Right lobe of liver (tissue), 4 donors: ENCODE measurements at regions not wholly inside any gene's neighbourhood (a gene's known extent, or its start where the extent isn't known, plus 50 kb on each side); places are given as distances from the start of the nearest gene placed in this dataset.

ENCODE experiments used
- CTCF ChIP-seq, 4 donors: fragments of 200-600 bp in 3 of 4; fragments of 450-650 bp in 1 of 4; IDR thresholded peaks; one replicate each; pipeline versions ENCODE4 v1.5.1 to v1.8.0; 2016 to 2022; ENCODE audit warnings: antibody characterized with exemption in 4 of 4, mild to moderate bottlenecking in 2 of 4
- POLR2A ChIP-seq: fragments of 450-650 bp; IDR thresholded peaks from one replicate; pipeline ENCODE4 v1.6.1; 2017; ENCODE audit warnings: antibody characterized with exemption, mild to moderate bottlenecking
- donor health status: DM: no; HTN: no; CAD: no.
- donor health status: DM: no; HTN: no; CAD: no.
- donor health status: DM: no; HTN: yes; CAD: no.

DNA sequence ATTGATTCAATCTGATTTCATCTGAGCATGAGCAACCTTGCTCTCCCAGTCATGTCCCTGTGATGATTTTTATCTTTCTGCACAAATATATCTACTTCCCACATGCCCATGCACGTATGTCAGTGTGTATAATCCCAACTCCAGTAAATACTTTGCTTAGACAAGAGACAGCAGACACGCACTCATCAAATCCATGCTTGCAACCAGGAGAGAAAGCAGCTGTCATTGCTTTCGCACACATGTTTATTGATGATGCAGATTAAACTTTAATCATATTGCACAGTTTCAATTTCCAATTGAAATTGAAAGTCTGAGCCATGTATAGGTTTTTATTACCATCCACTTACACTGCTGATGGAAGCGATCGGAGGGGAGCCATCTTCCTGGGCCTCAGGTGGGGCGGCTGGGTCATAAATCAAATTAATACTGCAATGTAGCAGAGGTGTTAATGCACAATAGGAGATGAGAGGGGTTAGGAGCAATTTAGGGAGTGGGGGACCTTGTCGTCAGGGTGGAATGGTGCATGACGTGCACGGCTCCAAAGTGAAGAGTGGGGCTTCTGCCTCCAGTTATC, 68.6 kb upstream of the SRRM4 start:
- TF ChIP-seq CTCF (IDR thresholded peaks at IDR 0.05) (no peak), POLR2A (no peak)
